ENCODE measurements at regions not wholly inside any gene's neighbourhood (a gene's known extent, or its start where the extent isn't known, plus 50 kb on each side); places are given as distances from the start of the nearest gene placed in this dataset.

DNA sequence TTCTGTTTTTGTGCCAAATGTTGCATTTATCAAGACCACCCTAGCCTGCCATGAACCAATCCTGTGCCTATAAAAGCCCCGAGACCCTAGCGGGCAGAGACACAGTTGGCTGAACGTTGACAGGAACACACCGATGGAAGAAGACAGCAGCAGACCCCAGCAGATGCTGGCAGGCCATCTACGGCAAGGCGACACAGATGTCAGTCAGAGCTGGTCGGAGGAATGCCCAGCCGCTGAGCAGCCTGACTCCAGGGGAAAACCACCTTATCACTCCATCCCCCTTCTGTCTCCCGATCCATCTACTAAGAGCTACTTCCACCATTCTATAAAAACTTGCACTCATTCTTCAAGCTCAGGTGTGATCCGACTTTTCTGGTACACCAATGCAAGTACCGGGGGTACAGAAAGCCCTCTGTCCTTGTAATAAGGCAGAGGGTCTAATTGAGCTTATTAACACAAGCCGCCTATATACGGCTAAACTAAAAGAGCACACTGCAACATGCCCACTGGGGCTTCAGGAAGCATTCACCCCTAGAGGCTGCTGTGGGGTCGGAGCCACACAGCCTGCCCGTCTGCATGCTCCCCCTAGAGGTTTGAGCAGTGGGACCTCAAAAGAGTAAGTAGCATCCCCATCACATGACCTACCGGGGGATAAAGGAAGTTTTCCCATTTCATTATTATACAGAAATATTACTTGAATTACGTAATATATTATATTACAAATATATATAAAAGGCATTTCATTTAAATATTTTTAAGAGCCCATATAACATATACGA, 1156.3 kb upstream of the B3GALT2 start:
- TF ChIP-seq, protein P1, sequence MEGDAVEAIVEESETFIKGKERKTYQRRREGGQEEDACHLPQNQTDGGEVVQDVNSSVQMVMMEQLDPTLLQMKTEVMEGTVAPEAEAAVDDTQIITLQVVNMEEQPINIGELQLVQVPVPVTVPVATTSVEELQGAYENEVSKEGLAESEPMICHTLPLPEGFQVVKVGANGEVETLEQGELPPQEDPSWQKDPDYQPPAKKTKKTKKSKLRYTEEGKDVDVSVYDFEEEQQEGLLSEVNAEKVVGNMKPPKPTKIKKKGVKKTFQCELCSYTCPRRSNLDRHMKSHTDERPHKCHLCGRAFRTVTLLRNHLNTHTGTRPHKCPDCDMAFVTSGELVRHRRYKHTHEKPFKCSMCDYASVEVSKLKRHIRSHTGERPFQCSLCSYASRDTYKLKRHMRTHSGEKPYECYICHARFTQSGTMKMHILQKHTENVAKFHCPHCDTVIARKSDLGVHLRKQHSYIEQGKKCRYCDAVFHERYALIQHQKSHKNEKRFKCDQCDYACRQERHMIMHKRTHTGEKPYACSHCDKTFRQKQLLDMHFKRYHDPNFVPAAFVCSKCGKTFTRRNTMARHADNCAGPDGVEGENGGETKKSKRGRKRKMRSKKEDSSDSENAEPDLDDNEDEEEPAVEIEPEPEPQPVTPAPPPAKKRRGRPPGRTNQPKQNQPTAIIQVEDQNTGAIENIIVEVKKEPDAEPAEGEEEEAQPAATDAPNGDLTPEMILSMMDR (IDR thresholded peaks at IDR 0.05): no peak
- TF ChIP-seq POLR2A (IDR thresholded peaks at IDR 0.05): no peak

Data from thyroid gland (tissue), 4 donors.